ENCODE measurements at regions not wholly inside any gene's neighbourhood (a gene's known extent, or its start where the extent isn't known, plus 50 kb on each side); places are given as distances from the start of the nearest gene placed in this dataset.

GRCh38 chr5:12367973-12368372 lies 463.7 kb upstream of the CTNND2 start:
- no peak for DNase-seq (ENCODE audit: low spot score)

GRCh38 chr5:12360218-12360617 lies 456.0 kb upstream of the CTNND2 start:
- DNase-seq (ENCODE audit: low spot score) = no peak

- DNase-seq (ENCODE audit: low spot score) = no peak
Measured at GRCh38 chr5:12358371-12359090, 454.3 kb upstream of the CTNND2 start.

- no peak for DNase-seq (ENCODE audit: low spot score)
Measured at GRCh38 chr5:12357626-12358025, 453.4 kb upstream of the CTNND2 start.

- DNase-seq (ENCODE audit: low spot score) = no peak
Measured at GRCh38 chr5:12354686-12355085, 450.4 kb upstream of the CTNND2 start.

- no peak for DNase-seq (ENCODE audit: low spot score)
Measured at GRCh38 chr5:12343558-12343957, 439.3 kb upstream of the CTNND2 start.

- DNase-seq (ENCODE audit: low spot score) = no peak
Measured at GRCh38 chr5:12335938-12336337, 431.7 kb upstream of the CTNND2 start.

GRCh38 chr5:12332480-12332879 lies 428.2 kb upstream of the CTNND2 start:
- no peak for DNase-seq (ENCODE audit: low spot score)

- DNase-seq (ENCODE audit: low spot score) = no peak
Measured at GRCh38 chr5:12330993-12331588, 426.8 kb upstream of the CTNND2 start.

- DNase-seq (ENCODE audit: low spot score) = no peak
Measured at GRCh38 chr5:12330381-12330780, 426.1 kb upstream of the CTNND2 start.

GRCh38 chr5:12323637-12324229 lies 419.5 kb upstream of the CTNND2 start:
- DNase-seq (ENCODE audit: low spot score) = no peak

- DNase-seq (ENCODE audit: low spot score) = no peak
Measured at GRCh38 chr5:12322042-12322441, 417.8 kb upstream of the CTNND2 start.

GRCh38 chr5:12320331-12320730 lies 416.1 kb upstream of the CTNND2 start:
- no peak for DNase-seq (ENCODE audit: low spot score)

- no peak for DNase-seq (ENCODE audit: low spot score)
Measured at GRCh38 chr5:12316812-12317211, 412.6 kb upstream of the CTNND2 start.

GRCh38 chr5:12315461-12315860 lies 411.2 kb upstream of the CTNND2 start:
- no peak for DNase-seq (ENCODE audit: low spot score)

- no peak for DNase-seq (ENCODE audit: low spot score)
Measured at GRCh38 chr5:12313602-12314001, 409.4 kb upstream of the CTNND2 start.

GRCh38 chr5:12312343-12312742 lies 408.1 kb upstream of the CTNND2 start:
- no peak for DNase-seq (ENCODE audit: low spot score)

GRCh38 chr5:12294151-12294550 lies 389.9 kb upstream of the CTNND2 start:
- DNase-seq (ENCODE audit: low spot score) = peak; percentile 56

GRCh38 chr5:12292610-12293204 lies 388.5 kb upstream of the CTNND2 start:
- DNase-seq (ENCODE audit: low spot score) = peak; percentile 75

GRCh38 chr5:12284604-12285003 lies 380.4 kb upstream of the CTNND2 start:
- no peak for DNase-seq (ENCODE audit: low spot score)

GRCh38 chr5:12277504-12278192 lies 373.4 kb upstream of the CTNND2 start:
- DNase-seq (ENCODE audit: low spot score) = no peak

GRCh38 chr5:12274236-12274635 lies 370.0 kb upstream of the CTNND2 start:
- no peak for DNase-seq (ENCODE audit: low spot score)
